Esophagus muscularis mucosa (tissue), 4 donors: ENCODE measurements at regions not wholly inside any gene's neighbourhood (a gene's known extent, or its start where the extent isn't known, plus 50 kb on each side); places are given as distances from the start of the nearest gene placed in this dataset.

Source experiments
- DNase-seq: peaks from one replicate; pipeline ENCODE4 v3.0.0-alpha.2; 2017; ENCODE audit errors: extremely low spot score
- H3K27ac ChIP-seq, 4 donors: fragments of 200-600 bp; sonication (generic); replicated peaks in 1 of 4; 1 replicate in 3 of 4; 2 replicates in 1 of 4; pipeline ENCODE4 v1.5.1; 2016 to 2019; ENCODE audit warnings: mild to moderate bottlenecking in 1 of 4
- H3K27me3 ChIP-seq, 4 donors: fragments of 200-600 bp; sonication (generic); one replicate each; pipeline versions ENCODE4 v1.5.1 to v1.6.0; 2016 to 2019
- H3K36me3 ChIP-seq, 4 donors: fragments of 200-600 bp; sonication (generic); one replicate each; pipeline ENCODE4 v1.5.1; 2016 to 2019
- H3K4me1 ChIP-seq, 4 donors: fragments of 200-600 bp; sonication (generic); one replicate each; pipeline ENCODE4 v1.5.1; 2016 to 2019
- H3K4me3 ChIP-seq, 4 donors: fragments of 200-600 bp; sonication (generic); 1 replicate in 2 of 4; 2 replicates in 2 of 4; pipeline ENCODE4 v1.5.1; 2016 to 2019; ENCODE audit warnings: mild to moderate bottlenecking in 4 of 4, moderate library complexity in 1 of 4
- H3K9me3 ChIP-seq, 4 donors: fragments of 200-600 bp; sonication (generic); 1 replicate in 3 of 4; 2 replicates in 1 of 4; pipeline ENCODE4 v1.5.1; 2016 to 2019
- EP300 ChIP-seq: sonication (generic); formaldehyde crosslinking; IDR thresholded peaks from one replicate; pipeline ENCODE4 v1.6.1; 2017; ENCODE audit warnings: antibody characterized with exemption
- POLR2A ChIP-seq: fragments of 450-650 bp; IDR thresholded peaks from one replicate; pipeline ENCODE4 v1.6.1; 2017; ENCODE audit warnings: antibody characterized with exemption, moderate library complexity, mild to moderate bottlenecking, low read depth
- POLR2AphosphoS5 ChIP-seq, 2 donors: sonication (generic); formaldehyde crosslinking; IDR thresholded peaks; one replicate each; pipeline ENCODE4 v1.6.1; 2017; ENCODE audit warnings: antibody characterized with exemption in 2 of 2
- WGBS: methylation state at CpG from one replicate; pipeline ENCODE4 v1.1.5; 2018; 5-methylcytosine and 5-hydroxymethylcytosine counted together
- intact Hi-C: fragments of 100-400 bp; cut with DNase I; formaldehyde crosslinking; loops from one replicate; pipeline ENCODE4 v1.15.1; 2023
- TF ChIP-seq, protein P1 (sequence below), 3 experiments: fragments of 200-600 bp in 2 of 3; fragments of 450-650 bp in 1 of 3; sonication (generic) in 2 of 3; IDR thresholded peaks; one replicate each; pipeline ENCODE4 v1.5.1; 2017 to 2019; ENCODE audit warnings: antibody characterized with exemption in 3 of 3, mild to moderate bottlenecking in 2 of 3, moderate library complexity in 1 of 3

- Histone ChIP-seq H3K36me3 (no peaks in the 10 kb centered on the region), H3K9me3 (no peaks in the 10 kb centered on the region), H3K27me3 (peaks cover 0 to 22% (median 0%) of the 10 kb centered on the region in 4 donors), H3K4me1 (no peaks in the 10 kb centered on the region), H3K4me3 (no peak overlapping the region), H3K27ac (no peak overlapping the region)
- intact Hi-C loops: no loop called here
- 50% methylated on average over 10 of the region's 10 CpGs for WGBS
- DNase-seq: no peak
- TF ChIP-seq EP300 (no peak), POLR2AphosphoS5 (IDR thresholded peaks at IDR 0.05) (no peak), POLR2A (no peak)
- TF ChIP-seq, protein P1, sequence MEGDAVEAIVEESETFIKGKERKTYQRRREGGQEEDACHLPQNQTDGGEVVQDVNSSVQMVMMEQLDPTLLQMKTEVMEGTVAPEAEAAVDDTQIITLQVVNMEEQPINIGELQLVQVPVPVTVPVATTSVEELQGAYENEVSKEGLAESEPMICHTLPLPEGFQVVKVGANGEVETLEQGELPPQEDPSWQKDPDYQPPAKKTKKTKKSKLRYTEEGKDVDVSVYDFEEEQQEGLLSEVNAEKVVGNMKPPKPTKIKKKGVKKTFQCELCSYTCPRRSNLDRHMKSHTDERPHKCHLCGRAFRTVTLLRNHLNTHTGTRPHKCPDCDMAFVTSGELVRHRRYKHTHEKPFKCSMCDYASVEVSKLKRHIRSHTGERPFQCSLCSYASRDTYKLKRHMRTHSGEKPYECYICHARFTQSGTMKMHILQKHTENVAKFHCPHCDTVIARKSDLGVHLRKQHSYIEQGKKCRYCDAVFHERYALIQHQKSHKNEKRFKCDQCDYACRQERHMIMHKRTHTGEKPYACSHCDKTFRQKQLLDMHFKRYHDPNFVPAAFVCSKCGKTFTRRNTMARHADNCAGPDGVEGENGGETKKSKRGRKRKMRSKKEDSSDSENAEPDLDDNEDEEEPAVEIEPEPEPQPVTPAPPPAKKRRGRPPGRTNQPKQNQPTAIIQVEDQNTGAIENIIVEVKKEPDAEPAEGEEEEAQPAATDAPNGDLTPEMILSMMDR (IDR thresholded peaks at IDR 0.05): no peak
These were observed 370.8 kb downstream of the ZNF536 start for GRCh38 chr19:30743011-30743410.

DNA sequence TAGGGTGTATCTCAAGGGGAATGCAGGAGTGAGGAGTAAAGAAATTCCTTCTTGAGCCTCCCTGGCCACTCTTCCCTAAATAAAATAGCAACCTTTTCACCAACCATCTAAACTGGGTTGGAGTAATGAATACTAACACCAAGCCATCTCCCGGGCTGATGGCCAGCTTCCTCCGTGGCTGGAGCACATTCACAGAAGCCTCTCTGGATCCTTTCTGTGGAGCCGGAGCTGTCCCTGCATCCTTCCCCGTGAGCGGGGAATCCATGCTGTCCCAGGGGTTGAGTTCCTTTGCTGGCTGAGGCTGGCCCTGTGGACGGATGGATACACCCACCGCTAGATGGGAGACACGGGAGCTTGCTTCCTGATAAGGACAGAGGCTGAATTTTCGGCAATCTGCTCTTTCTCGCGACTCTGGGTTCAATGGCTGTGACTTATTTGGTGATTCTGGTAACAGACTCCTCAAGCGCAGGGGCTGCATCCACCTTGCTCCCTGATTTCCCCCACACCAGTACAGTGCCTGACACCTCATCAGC, 370.3 kb downstream of the ZNF536 start:
- intact Hi-C loops: no loop called here
- no peak overlapping the region for H3K4me3 ChIP-seq
- TF ChIP-seq POLR2A (no peak), POLR2AphosphoS5 (IDR thresholded peaks at IDR 0.05) (no peak), EP300 (no peak)
- TF ChIP-seq, protein P1 (IDR thresholded peaks at IDR 0.05): no peak
- no peak overlapping the region for H3K27ac ChIP-seq
- H3K4me1 ChIP-seq: no peaks in the 10 kb centered on the region
- H3K9me3 ChIP-seq: no peaks in the 10 kb centered on the region
- no peak for DNase-seq
- WGBS: 62% methylated on average over 5 of the region's 12 CpGs
- H3K36me3 ChIP-seq: no peaks in the 10 kb centered on the region
- peaks cover 0 to 22% (median 0%) of the 10 kb centered on the region in 4 donors for H3K27me3 ChIP-seq

- WGBS: 46% methylated on average over 2 of the region's 2 CpGs
- no peak overlapping the region for H3K27ac ChIP-seq
- intact Hi-C loops: no loop called here
- peaks cover 0 to 29% (median 0%) of the 10 kb centered on the region in 4 donors for H3K27me3 ChIP-seq
- no peaks in the 10 kb centered on the region for H3K4me1 ChIP-seq
- DNase-seq: no peak
- H3K9me3 ChIP-seq: no peaks in the 10 kb centered on the region
- no peaks in the 10 kb centered on the region for H3K36me3 ChIP-seq
- H3K4me3 ChIP-seq: no peak overlapping the region
- no peak for TF ChIP-seq POLR2AphosphoS5 (IDR thresholded peaks at IDR 0.05)
- TF ChIP-seq POLR2A: no peak
- TF ChIP-seq, protein P1 (IDR thresholded peaks at IDR 0.05): no peak
- no peak for TF ChIP-seq EP300
These were observed 369.4 kb downstream of the ZNF536 start for GRCh38 chr19:30741566-30741965.

DNA sequence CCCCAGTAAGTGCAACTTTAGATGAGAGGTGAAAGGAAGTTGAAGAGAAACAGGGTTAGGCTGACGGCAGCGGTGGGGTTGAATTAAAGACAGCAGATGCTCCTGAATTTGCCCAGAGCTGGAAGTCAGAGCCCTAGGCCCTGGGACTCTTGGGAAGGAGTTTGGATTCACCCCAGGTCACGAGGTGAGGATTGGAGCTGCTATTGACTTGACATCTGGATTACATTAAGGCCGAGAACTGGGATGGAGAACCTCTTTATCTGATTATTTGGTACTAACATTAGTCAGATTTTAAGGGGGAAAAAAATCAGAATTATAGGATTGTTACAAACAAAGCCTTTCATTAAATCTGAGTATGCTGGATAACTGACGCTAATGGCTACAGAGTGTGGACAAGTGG, 367.2 kb downstream of the ZNF536 start:
- no peak for DNase-seq
- H3K36me3 ChIP-seq: no peaks in the 10 kb centered on the region
- intact Hi-C loops: no loop called here
- no peaks in the 10 kb centered on the region for H3K4me1 ChIP-seq
- H3K27ac ChIP-seq: no peak overlapping the region
- TF ChIP-seq POLR2A (no peak), EP300 (no peak), POLR2AphosphoS5 (IDR thresholded peaks at IDR 0.05) (no peak)
- TF ChIP-seq, protein P1 (IDR thresholded peaks at IDR 0.05): no peak
- H3K27me3 ChIP-seq: peaks cover 0 to 29% (median 0%) of the 10 kb centered on the region in 4 donors
- WGBS: 69% methylated on average over 5 of the region's 5 CpGs
- no peak overlapping the region for H3K4me3 ChIP-seq
- H3K9me3 ChIP-seq: no peaks in the 10 kb centered on the region

DNA sequence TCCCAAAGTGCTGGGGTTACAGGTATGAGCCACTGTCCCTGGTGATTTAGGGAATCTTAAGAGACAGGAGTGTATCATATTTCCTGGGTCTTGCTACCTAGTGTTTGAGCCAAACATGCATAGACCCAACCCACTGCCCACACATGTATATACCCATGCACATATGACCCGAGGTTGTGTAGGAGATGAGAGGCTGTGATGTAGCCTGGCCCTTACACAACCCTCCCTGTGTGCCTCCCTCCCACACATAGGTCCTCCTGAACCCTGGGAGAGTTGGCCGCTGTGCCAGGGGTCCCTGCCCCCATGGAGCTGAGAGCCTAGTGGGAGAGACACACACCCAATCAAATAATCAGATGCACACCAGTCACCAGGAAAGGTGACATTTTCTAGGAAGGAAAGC, 365.9 kb downstream of the ZNF536 start:
- intact Hi-C loops: no loop called here
- Histone ChIP-seq H3K27me3 (peaks cover 0 to 18% (median 0%) of the 10 kb centered on the region in 4 donors), H3K36me3 (no peaks in the 10 kb centered on the region), H3K4me3 (no peak overlapping the region), H3K27ac (no peak overlapping the region), H3K4me1 (no peaks in the 10 kb centered on the region), H3K9me3 (no peaks in the 10 kb centered on the region)
- WGBS: 94% methylated on average over 2 of the region's 2 CpGs
- TF ChIP-seq POLR2A (no peak), EP300 (no peak), POLR2AphosphoS5 (IDR thresholded peaks at IDR 0.05) (no peak)
- TF ChIP-seq, protein P1 (IDR thresholded peaks at IDR 0.05): no peak
- no peak for DNase-seq
